Stromal cell of bone marrow (primary cell): ENCODE measurements at regions not wholly inside any gene's neighbourhood (a gene's known extent, or its start where the extent isn't known, plus 50 kb on each side); places are given as distances from the start of the nearest gene placed in this dataset.

ENCODE experiments used
- DNase-seq: peaks from one replicate; pipeline ENCODE4 v3.0.0-alpha.2; 2012; ENCODE audit warnings: low read depth

- no peak for DNase-seq
These were observed 605.3 kb upstream of the B3GALT2 start for GRCh38 chr1:193791746-193792145.

GRCh38 chr1:193787061-193787460 lies 600.6 kb upstream of the B3GALT2 start:
- DNase-seq = no peak

- no peak for DNase-seq
These were observed 599.5 kb upstream of the B3GALT2 start for GRCh38 chr1:193785850-193786420.

GRCh38 chr1:193774536-193775323 lies 588.3 kb upstream of the B3GALT2 start:
- no peak for DNase-seq

GRCh38 chr1:193771596-193771995 lies 585.2 kb upstream of the B3GALT2 start:
- no peak for DNase-seq

- DNase-seq = no peak
These were observed 583.2 kb upstream of the B3GALT2 start for GRCh38 chr1:193769651-193770050.

- DNase-seq = no peak
These were observed 581.5 kb upstream of the B3GALT2 start for GRCh38 chr1:193767886-193768285.

GRCh38 chr1:193766329-193766728 lies 579.9 kb upstream of the B3GALT2 start:
- DNase-seq = no peak

GRCh38 chr1:193763266-193763665 lies 576.9 kb upstream of the B3GALT2 start:
- DNase-seq = no peak

- no peak for DNase-seq
These were observed 575.8 kb upstream of the B3GALT2 start for GRCh38 chr1:193762236-193762635.

- DNase-seq = no peak
These were observed 569.0 kb upstream of the B3GALT2 start for GRCh38 chr1:193755441-193755840.

GRCh38 chr1:193754732-193755427 lies 568.5 kb upstream of the B3GALT2 start:
- DNase-seq = no peak

GRCh38 chr1:193754151-193754550 lies 567.7 kb upstream of the B3GALT2 start:
- DNase-seq = no peak

- DNase-seq = no peak
These were observed 566.8 kb upstream of the B3GALT2 start for GRCh38 chr1:193753038-193753756.

- no peak for DNase-seq
These were observed 563.5 kb upstream of the B3GALT2 start for GRCh38 chr1:193749868-193750267.

GRCh38 chr1:193747579-193747978 lies 561.2 kb upstream of the B3GALT2 start:
- DNase-seq = no peak

- no peak for DNase-seq
These were observed 554.8 kb upstream of the B3GALT2 start for GRCh38 chr1:193741228-193741627.

- no peak for DNase-seq
These were observed 554.3 kb upstream of the B3GALT2 start for GRCh38 chr1:193740762-193741161.

GRCh38 chr1:193736507-193736906 lies 550.1 kb upstream of the B3GALT2 start:
- no peak for DNase-seq

GRCh38 chr1:193733674-193734073 lies 547.3 kb upstream of the B3GALT2 start:
- DNase-seq = no peak

GRCh38 chr1:193730017-193730416 lies 543.6 kb upstream of the B3GALT2 start:
- DNase-seq = no peak

GRCh38 chr1:193729429-193729828 lies 543.0 kb upstream of the B3GALT2 start:
- no peak for DNase-seq

- DNase-seq = no peak
These were observed 541.4 kb upstream of the B3GALT2 start for GRCh38 chr1:193727850-193728249.
